MM.1S (cell line): ENCODE measurements at regions not wholly inside any gene's neighbourhood (a gene's known extent, or its start where the extent isn't known, plus 50 kb on each side); places are given as distances from the start of the nearest gene placed in this dataset.

ENCODE experiments used
- EZH2 ChIP-seq: fragments of 300-600 bp; sonication (generic); optimal IDR thresholded peaks from 2 replicates; pipeline ENCODE3; 2017; ENCODE audit warnings: low read depth, mild to moderate bottlenecking, antibody characterized with exemption, low read length, mixed read lengths
- TF ChIP-seq, protein P1 (sequence below): fragments of 300-600 bp; sonication (generic); IDR thresholded peaks from 2 replicates; pipeline ENCODE4 v1.5.1; 2016; ENCODE audit warnings: antibody characterized with exemption, low read length, mixed read lengths

DNA sequence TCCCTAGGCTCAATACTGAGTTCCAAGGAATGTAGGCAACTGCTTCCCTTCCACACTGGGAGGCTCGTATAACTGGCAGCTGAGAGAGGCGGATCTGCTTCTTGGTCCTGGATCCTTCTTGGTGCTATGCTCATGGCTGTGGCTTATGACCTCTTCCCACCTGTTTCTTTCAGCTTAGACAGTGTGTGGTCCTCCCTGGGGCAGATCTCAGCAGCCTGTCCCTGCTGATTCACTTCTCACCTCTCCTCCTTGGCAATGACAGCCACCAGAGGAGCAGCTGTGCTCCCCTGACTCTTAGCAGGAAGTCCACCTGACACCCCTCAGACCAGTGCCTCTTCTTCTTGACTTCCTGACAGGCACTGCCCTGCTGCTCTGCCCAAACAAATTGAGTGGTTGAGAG, 75.1 kb upstream of the PTGFRN start:
- TF ChIP-seq, protein P1, sequence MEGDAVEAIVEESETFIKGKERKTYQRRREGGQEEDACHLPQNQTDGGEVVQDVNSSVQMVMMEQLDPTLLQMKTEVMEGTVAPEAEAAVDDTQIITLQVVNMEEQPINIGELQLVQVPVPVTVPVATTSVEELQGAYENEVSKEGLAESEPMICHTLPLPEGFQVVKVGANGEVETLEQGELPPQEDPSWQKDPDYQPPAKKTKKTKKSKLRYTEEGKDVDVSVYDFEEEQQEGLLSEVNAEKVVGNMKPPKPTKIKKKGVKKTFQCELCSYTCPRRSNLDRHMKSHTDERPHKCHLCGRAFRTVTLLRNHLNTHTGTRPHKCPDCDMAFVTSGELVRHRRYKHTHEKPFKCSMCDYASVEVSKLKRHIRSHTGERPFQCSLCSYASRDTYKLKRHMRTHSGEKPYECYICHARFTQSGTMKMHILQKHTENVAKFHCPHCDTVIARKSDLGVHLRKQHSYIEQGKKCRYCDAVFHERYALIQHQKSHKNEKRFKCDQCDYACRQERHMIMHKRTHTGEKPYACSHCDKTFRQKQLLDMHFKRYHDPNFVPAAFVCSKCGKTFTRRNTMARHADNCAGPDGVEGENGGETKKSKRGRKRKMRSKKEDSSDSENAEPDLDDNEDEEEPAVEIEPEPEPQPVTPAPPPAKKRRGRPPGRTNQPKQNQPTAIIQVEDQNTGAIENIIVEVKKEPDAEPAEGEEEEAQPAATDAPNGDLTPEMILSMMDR = no peak
- no peak for TF ChIP-seq EZH2
